ENCODE measurements at regions not wholly inside any gene's neighbourhood (a gene's known extent, or its start where the extent isn't known, plus 50 kb on each side); places are given as distances from the start of the nearest gene placed in this dataset.

DNA sequence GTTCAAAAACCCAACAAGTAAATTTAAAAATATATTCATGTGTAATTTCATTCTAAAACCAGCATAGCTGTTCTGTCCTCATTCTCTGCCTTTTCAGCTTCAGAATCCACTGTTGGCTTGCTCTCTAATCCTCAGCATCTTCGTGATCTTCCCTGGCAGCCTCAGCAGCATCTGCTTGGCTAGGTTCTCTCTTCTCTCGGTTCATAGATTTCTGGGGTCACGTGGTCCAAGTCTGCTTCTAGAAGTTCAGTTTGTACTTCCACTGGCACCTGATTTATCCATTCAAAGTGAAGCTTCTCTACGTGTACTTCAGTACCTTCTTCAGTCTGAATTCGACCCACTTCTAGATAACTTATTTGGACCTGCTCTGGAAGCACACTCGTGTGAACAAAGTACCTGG, 245.7 kb downstream of the EPM2A start:
- TF ChIP-seq, protein P1, sequence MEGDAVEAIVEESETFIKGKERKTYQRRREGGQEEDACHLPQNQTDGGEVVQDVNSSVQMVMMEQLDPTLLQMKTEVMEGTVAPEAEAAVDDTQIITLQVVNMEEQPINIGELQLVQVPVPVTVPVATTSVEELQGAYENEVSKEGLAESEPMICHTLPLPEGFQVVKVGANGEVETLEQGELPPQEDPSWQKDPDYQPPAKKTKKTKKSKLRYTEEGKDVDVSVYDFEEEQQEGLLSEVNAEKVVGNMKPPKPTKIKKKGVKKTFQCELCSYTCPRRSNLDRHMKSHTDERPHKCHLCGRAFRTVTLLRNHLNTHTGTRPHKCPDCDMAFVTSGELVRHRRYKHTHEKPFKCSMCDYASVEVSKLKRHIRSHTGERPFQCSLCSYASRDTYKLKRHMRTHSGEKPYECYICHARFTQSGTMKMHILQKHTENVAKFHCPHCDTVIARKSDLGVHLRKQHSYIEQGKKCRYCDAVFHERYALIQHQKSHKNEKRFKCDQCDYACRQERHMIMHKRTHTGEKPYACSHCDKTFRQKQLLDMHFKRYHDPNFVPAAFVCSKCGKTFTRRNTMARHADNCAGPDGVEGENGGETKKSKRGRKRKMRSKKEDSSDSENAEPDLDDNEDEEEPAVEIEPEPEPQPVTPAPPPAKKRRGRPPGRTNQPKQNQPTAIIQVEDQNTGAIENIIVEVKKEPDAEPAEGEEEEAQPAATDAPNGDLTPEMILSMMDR (IDR thresholded peaks at IDR 0.05) = no peak
- no peak for TF ChIP-seq EZH2 (IDR thresholded peaks at IDR 0.05; ENCODE audit: borderline replicate concordance, insufficient read depth, low read depth, low read length, poor library complexity, severe bottlenecking)
